ENCODE measurements at regions not wholly inside any gene's neighbourhood (a gene's known extent, or its start where the extent isn't known, plus 50 kb on each side); places are given as distances from the start of the nearest gene placed in this dataset.

GRCh38 chr12:114508529-114509129, 102.7 kb upstream of the TBX5 start:
- ChIA-PET POLR2A (no interaction called here), CTCF (ENCODE audit: low intra/inter-chr PET ratio) (interaction anchor here (0.6 to 2.6 kb wide), 3 partner anchors 493 to 628 kb away, joined by 3 to 16 read pairs (median 4); no protein-coding TSS in a partner anchor)
- Histone ChIP-seq H3K27me3 (ENCODE audit: control insufficient read depth in 2 of 2, insufficient read depth in 2 of 2, low read length in 2 of 2) (no peaks in the 10 kb centered on the region), H3K4me3 (no peak overlapping the region), H2AFZ (ENCODE audit: low read depth, low read length) (no peak overlapping the region), H3K36me3 (ENCODE audit: control insufficient read depth, insufficient read depth, low read length) (no peaks in the 10 kb centered on the region), H4K20me1 (replicated peaks; ENCODE audit: control insufficient read depth, insufficient read depth, low read length) (no peaks in the 10 kb centered on the region), H3K4me2 (ENCODE audit: insufficient read depth, low read length) (no peak overlapping the region), H3K4me1 (replicated peaks in 1 of 2; ENCODE audit: control insufficient read depth in 2 of 2, insufficient read depth in 2 of 2, low read length in 2 of 2) (no peaks in the 10 kb centered on the region), H3K27ac (ENCODE audit: extremely low read depth, low read depth, low read length) (no peak overlapping the region), H3K79me2 (ENCODE audit: control insufficient read depth, insufficient read depth, low read length) (no peaks in the 10 kb centered on the region), H3K9me1 (ENCODE audit: control insufficient read depth, insufficient read depth, low read length) (no peaks in the 10 kb centered on the region), H3K9ac (ENCODE audit: insufficient read depth in 1 of 2, low read depth in 2 of 2, low read length in 2 of 2) (no peak overlapping the region), H3K9me3 (replicated peaks; ENCODE audit: control insufficient read depth, insufficient read depth, low read depth, low read length) (no peaks in the 10 kb centered on the region)
- DNase-seq (ENCODE audit: extremely low read depth in 1 of 4, low spot score in 3 of 4) (peak; percentile 64 to 78 (median 66)), FAIRE-seq (peak; percentile 91), ATAC-seq (peak; percentile 85)
- in situ Hi-C loops (cut with MboI): loop anchor here (10.0 kb wide), 2 partner anchors 334 to 524 kb away; no protein-coding TSS in a partner anchor
- BruUV-seq (replicated peaks): no TSS peak
- intact Hi-C loops (cut with micrococcal nuclease): loop anchor here (1.0 kb wide), 1 partner anchor 528 kb away; no protein-coding TSS in a partner anchor
- 8% methylated on average over 8 of the region's 8 CpGs for WGBS (ENCODE audit: insufficient coverage, low coverage, missing lambda C conversion rate)
- TF ChIP-seq SMC3 (conservative IDR thresholded peaks at IDR 0.05; ENCODE audit: insufficient read depth, low read depth, low read length) (peak; percentile 60; the same call in 1 of the 2 replicates), ADNP (tag; IDR thresholded peaks at IDR 0.05) (no peak), SPI1 (IDR thresholded peaks at IDR 0.05; ENCODE audit: borderline replicate concordance, low read depth, low read length) (no peak), RAD21 (CRISPR knock-in tag; conservative IDR thresholded peaks at IDR 0.05 in 1 of 2, IDR thresholded peaks at IDR 0.05 in 1 of 2) (peak; percentile 47 to 75), ATF1 (CRISPR knock-in tag; IDR thresholded peaks at IDR 0.05) (no peak), ATF1 (tag; IDR thresholded peaks at IDR 0.05) (no peak), DEAF1 (CRISPR knock-in tag; IDR thresholded peaks at IDR 0.05) (0 out of 2 replicates have a peak, but pooled peaks have one; percentile 39)
- TF ChIP-seq, protein P1, sequence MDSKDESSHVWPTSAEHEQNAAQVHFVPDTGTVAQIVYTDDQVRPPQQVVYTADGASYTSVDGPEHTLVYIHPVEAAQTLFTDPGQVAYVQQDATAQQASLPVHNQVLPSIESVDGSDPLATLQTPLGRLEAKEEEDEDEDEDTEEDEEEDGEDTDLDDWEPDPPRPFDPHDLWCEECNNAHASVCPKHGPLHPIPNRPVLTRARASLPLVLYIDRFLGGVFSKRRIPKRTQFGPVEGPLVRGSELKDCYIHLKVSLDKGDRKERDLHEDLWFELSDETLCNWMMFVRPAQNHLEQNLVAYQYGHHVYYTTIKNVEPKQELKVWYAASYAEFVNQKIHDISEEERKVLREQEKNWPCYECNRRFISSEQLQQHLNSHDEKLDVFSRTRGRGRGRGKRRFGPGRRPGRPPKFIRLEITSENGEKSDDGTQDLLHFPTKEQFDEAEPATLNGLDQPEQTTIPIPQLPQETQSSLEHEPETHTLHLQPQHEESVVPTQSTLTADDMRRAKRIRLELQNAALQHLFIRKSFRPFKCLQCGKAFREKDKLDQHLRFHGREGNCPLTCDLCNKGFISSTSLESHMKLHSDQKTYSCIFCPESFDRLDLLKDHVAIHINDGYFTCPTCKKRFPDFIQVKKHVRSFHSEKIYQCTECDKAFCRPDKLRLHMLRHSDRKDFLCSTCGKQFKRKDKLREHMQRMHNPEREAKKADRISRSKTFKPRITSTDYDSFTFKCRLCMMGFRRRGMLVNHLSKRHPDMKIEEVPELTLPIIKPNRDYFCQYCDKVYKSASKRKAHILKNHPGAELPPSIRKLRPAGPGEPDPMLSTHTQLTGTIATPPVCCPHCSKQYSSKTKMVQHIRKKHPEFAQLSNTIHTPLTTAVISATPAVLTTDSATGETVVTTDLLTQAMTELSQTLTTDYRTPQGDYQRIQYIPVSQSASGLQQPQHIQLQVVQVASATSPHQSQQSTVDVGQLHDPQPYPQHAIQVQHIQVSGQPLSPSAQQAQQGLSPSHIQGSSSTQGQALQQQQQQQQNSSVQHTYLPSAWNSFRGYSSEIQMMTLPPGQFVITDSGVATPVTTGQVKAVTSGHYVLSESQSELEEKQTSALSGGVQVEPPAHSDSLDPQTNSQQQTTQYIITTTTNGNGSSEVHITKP (IDR thresholded peaks at IDR 0.05; ENCODE audit: partially characterized antibody): peak; percentile 25
- TF ChIP-seq, protein P2, sequence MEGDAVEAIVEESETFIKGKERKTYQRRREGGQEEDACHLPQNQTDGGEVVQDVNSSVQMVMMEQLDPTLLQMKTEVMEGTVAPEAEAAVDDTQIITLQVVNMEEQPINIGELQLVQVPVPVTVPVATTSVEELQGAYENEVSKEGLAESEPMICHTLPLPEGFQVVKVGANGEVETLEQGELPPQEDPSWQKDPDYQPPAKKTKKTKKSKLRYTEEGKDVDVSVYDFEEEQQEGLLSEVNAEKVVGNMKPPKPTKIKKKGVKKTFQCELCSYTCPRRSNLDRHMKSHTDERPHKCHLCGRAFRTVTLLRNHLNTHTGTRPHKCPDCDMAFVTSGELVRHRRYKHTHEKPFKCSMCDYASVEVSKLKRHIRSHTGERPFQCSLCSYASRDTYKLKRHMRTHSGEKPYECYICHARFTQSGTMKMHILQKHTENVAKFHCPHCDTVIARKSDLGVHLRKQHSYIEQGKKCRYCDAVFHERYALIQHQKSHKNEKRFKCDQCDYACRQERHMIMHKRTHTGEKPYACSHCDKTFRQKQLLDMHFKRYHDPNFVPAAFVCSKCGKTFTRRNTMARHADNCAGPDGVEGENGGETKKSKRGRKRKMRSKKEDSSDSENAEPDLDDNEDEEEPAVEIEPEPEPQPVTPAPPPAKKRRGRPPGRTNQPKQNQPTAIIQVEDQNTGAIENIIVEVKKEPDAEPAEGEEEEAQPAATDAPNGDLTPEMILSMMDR (IDR thresholded peaks at IDR 0.05 in 2 of 3, conservative IDR thresholded peaks at IDR 0.05 in 1 of 3; ENCODE audit: insufficient read depth in 2 of 3, low read depth in 1 of 3, low read length in 3 of 3): peak; percentile 67 to 77 (median 68)

All from K562 (cell line).